ENCODE measurements at regions not wholly inside any gene's neighbourhood (a gene's known extent, or its start where the extent isn't known, plus 50 kb on each side); places are given as distances from the start of the nearest gene placed in this dataset.

DNA sequence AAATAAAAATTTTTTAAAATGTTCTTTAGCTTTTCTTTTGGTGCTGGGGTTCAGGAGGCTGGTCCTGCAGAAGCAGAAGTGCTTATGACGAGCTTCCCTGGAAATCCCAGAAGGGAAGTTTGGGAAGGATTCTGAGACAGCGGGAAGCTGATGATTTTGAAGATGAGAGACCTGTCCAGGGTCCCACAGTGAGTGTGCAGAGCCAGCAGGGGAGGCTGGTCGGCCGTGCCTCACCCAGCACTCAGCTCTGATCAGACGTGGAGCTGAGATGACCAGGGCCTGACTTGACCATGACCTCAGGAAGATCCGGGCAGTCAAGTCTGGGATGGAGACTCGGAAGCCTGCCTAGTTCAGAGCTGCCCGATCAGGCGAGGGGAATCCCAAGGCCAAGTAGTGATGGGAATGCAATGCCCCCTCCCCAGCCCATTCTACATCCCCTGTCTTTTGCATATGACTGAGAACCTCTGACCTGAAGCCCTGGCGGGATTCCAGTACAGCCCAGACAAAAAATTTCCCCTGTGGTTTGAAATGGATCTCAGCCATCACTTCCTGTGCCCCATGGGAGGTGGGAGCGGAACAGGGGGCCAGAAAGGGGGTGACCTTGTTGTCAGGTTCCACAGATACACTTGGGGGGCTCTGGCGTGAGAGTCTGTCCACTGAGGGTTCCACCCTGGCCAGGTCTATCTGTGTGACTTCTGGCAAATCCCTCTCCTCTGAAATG lies 96.8 kb upstream of the RUNX3 start:
- TF ChIP-seq CTCF (IDR thresholded peaks at IDR 0.05) (no peak), POLR2A (IDR thresholded peaks at IDR 0.05) (no peak)
